ENCODE measurements at regions not wholly inside any gene's neighbourhood (a gene's known extent, or its start where the extent isn't known, plus 50 kb on each side); places are given as distances from the start of the nearest gene placed in this dataset.
"Not testable (repeated sequence)": the region's sequence is repeated elsewhere in the genome, so short reads cannot be mapped to it uniquely, and the experiment has no call there.

- DNase-seq (ENCODE audit: low spot score in 2 of 2) (no peak), FAIRE-seq (no peak)
These were observed 478.2 kb upstream of the DPH6 start for GRCh38 chr15:36024031-36024688.

- DNase-seq (ENCODE audit: low spot score in 2 of 2) (no peak), FAIRE-seq (no peak)
These were observed 480.8 kb upstream of the DPH6 start for GRCh38 chr15:36026627-36027283.

GRCh38 chr15:36029606-36030210 lies 483.7 kb upstream of the DPH6 start:
- DNase-seq (ENCODE audit: low spot score in 2 of 2), result no peak
- FAIRE-seq, result no peak

- FAIRE-seq (no peak), DNase-seq (ENCODE audit: low spot score in 2 of 2) (no peak)
These were observed 494.1 kb upstream of the DPH6 start for GRCh38 chr15:36039996-36040572.

- FAIRE-seq, result not testable (repeated sequence)
These were observed 501.2 kb upstream of the DPH6 start for GRCh38 chr15:36047018-36047716.

GRCh38 chr15:36050899-36051298 lies 504.9 kb upstream of the DPH6 start:
- FAIRE-seq (no peak), DNase-seq (ENCODE audit: low spot score in 2 of 2) (no peak)

More at GRCh38 chr15:36047018-36047716, 501.2 kb upstream of the DPH6 start:
- DNase-seq (ENCODE audit: low spot score in 2 of 2), result not testable (repeated sequence)

- FAIRE-seq; DNase-seq (ENCODE audit: low spot score in 2 of 2): not testable (repeated sequence)
These were observed 506.7 kb upstream of the DPH6 start for GRCh38 chr15:36052641-36053040.

GRCh38 chr15:36053746-36054145 lies 507.8 kb upstream of the DPH6 start:
- DNase-seq (ENCODE audit: low spot score in 2 of 2) (no peak), FAIRE-seq (no peak)

- FAIRE-seq (no peak), DNase-seq (ENCODE audit: low spot score in 2 of 2) (no peak)
These were observed 513.6 kb upstream of the DPH6 start for GRCh38 chr15:36059596-36059995.

GRCh38 chr15:36062357-36062756 lies 516.4 kb upstream of the DPH6 start:
- DNase-seq (ENCODE audit: low spot score in 2 of 2) (no peak), FAIRE-seq (no peak)

- FAIRE-seq, result no peak
- no peak for DNase-seq (ENCODE audit: low spot score in 2 of 2)
These were observed 512.7 kb upstream of the CDIN1 start for GRCh38 chr15:36066757-36067156.

- DNase-seq (ENCODE audit: low spot score in 2 of 2), result no peak
- no peak for FAIRE-seq
These were observed 511.7 kb upstream of the CDIN1 start for GRCh38 chr15:36067483-36068274.

- no peak for DNase-seq (ENCODE audit: low spot score in 2 of 2)
These were observed 504.1 kb upstream of the CDIN1 start for GRCh38 chr15:36075333-36075732.

GRCh38 chr15:36079021-36079420 lies 500.4 kb upstream of the CDIN1 start:
- FAIRE-seq (no peak), DNase-seq (ENCODE audit: low spot score in 2 of 2) (no peak)

More at GRCh38 chr15:36075333-36075732, 504.1 kb upstream of the CDIN1 start:
- FAIRE-seq, result no peak

GRCh38 chr15:36080759-36081158 lies 498.7 kb upstream of the CDIN1 start:
- DNase-seq (ENCODE audit: low spot score in 2 of 2), result no peak
- FAIRE-seq, result no peak

GRCh38 chr15:36090286-36090946 lies 489.0 kb upstream of the CDIN1 start:
- FAIRE-seq, result no peak
- DNase-seq (ENCODE audit: low spot score in 2 of 2), result no peak

GRCh38 chr15:36106640-36107335 lies 472.6 kb upstream of the CDIN1 start:
- DNase-seq (ENCODE audit: low spot score in 2 of 2), result no peak

GRCh38 chr15:36108541-36108940 lies 470.9 kb upstream of the CDIN1 start:
- FAIRE-seq (no peak), DNase-seq (ENCODE audit: low spot score in 2 of 2) (no peak)

More at GRCh38 chr15:36106640-36107335, 472.6 kb upstream of the CDIN1 start:
- no peak for FAIRE-seq

All from frontal cortex (tissue), 3 donors.